ENCODE measurements at regions not wholly inside any gene's neighbourhood (a gene's known extent, or its start where the extent isn't known, plus 50 kb on each side); places are given as distances from the start of the nearest gene placed in this dataset.
"Not testable (repeated sequence)": the region's sequence is repeated elsewhere in the genome, so short reads cannot be mapped to it uniquely, and the experiment has no call there.

DNA sequence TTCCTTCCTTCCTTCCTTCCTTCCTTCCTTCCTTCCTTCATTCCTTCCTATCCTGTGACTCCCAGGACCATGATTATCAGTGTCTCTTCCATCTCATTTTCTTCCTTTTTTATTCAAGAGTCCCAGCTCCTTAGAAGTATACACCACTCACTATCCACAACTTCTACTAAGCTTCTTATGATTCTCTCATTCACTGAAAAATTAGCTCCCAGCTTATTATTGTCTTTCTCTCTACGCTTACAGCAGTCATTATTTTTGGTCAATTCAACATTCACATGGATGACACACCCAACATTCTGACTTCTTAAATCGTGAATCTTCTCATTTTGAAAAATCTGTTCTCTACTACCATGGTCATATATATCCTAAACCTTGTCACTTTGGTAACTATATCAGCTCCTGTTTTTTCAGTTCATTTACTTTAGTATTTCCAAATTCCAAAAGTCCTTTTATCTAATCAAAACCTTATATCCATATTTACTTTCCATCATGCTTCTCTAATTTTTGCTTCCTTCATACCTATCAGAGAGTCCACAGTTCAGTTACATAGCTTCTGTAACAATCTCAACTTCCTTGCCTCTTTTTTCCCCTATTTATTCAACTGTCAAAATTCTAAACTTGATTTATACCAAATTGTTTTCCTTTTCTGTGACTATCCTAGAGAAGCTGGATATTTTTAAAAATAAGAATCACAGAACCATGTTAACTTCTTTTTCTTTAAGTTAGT, 677.5 kb downstream of the RAPGEF2 start:
- H3K27me3 ChIP-seq: no peaks in the 10 kb centered on the region
- H3K36me3 ChIP-seq: no peaks in the 10 kb centered on the region
- H3K9me3 ChIP-seq: no peaks in the 10 kb centered on the region
- H3K27ac ChIP-seq: no peak overlapping the region
- intact Hi-C loops (cut with DNase I; ENCODE audit: low total_unique reads): no loop called here
- no peaks in the 10 kb centered on the region for H3K4me1 ChIP-seq
- DNase-seq: no peak
- in situ Hi-C loops (cut with MboI; ENCODE audit: low pct_ligation_motif_present in 1 of 4, low pct_unique_long_range_greater_than_20kb in 1 of 4, low sequenced_read_pairs in 3 of 4): no loop called here
- TF ChIP-seq POLR2AphosphoS5 (IDR thresholded peaks at IDR 0.05): no peak
- no peak for TF ChIP-seq EP300 (IDR thresholded peaks at IDR 0.05; ENCODE audit: low read depth)
- TF ChIP-seq, protein P1, sequence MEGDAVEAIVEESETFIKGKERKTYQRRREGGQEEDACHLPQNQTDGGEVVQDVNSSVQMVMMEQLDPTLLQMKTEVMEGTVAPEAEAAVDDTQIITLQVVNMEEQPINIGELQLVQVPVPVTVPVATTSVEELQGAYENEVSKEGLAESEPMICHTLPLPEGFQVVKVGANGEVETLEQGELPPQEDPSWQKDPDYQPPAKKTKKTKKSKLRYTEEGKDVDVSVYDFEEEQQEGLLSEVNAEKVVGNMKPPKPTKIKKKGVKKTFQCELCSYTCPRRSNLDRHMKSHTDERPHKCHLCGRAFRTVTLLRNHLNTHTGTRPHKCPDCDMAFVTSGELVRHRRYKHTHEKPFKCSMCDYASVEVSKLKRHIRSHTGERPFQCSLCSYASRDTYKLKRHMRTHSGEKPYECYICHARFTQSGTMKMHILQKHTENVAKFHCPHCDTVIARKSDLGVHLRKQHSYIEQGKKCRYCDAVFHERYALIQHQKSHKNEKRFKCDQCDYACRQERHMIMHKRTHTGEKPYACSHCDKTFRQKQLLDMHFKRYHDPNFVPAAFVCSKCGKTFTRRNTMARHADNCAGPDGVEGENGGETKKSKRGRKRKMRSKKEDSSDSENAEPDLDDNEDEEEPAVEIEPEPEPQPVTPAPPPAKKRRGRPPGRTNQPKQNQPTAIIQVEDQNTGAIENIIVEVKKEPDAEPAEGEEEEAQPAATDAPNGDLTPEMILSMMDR (IDR thresholded peaks at IDR 0.05): no peak
- no peak for TF ChIP-seq POLR2A (IDR thresholded peaks at IDR 0.05)
- 77 to 84% methylated on average over 2 of the region's 2 CpGs for WGBS, 2 donors (ENCODE audit: low coverage in 1 of 2)
- H3K4me3 ChIP-seq: no peak overlapping the region

DNA sequence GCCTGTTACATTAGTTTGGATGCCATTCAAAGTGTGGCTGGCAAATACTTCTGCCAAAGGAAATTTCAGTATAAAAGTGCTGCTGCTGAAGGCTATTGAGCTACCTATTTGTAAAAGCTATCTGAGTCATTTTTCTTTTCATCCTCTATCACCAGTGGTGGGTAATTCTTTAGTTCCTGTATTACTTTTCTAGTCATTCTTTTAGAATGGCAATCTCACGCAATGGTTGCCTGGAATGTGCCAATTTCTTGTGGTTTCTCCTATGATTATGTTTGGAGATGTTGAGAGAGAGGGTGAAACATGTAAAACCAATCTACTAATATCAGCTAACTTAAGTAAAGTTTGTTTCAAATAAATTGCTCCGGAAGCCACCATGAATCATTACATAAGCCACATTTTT, 685.0 kb downstream of the RAPGEF2 start:
- Histone ChIP-seq H3K36me3 (no peaks in the 10 kb centered on the region), H3K27me3 (no peaks in the 10 kb centered on the region), H3K4me1 (no peaks in the 10 kb centered on the region), H3K27ac (no peak overlapping the region), H3K4me3 (no peak overlapping the region), H3K9me3 (no peaks in the 10 kb centered on the region)
- in situ Hi-C loops (cut with MboI; ENCODE audit: low pct_ligation_motif_present in 1 of 4, low pct_unique_long_range_greater_than_20kb in 1 of 4, low sequenced_read_pairs in 3 of 4) (no loop called here), intact Hi-C loops (cut with DNase I; ENCODE audit: low total_unique reads) (no loop called here)
- DNase-seq: no peak
- WGBS, 2 donors (ENCODE audit: low coverage in 1 of 2): 87 to 95% methylated on average over 2 of the region's 2 CpGs
- no peak for TF ChIP-seq POLR2AphosphoS5 (IDR thresholded peaks at IDR 0.05)
- TF ChIP-seq POLR2A (IDR thresholded peaks at IDR 0.05): no peak
- no peak for TF ChIP-seq EP300 (IDR thresholded peaks at IDR 0.05; ENCODE audit: low read depth)
- TF ChIP-seq, protein P1 (IDR thresholded peaks at IDR 0.05): no peak

DNA sequence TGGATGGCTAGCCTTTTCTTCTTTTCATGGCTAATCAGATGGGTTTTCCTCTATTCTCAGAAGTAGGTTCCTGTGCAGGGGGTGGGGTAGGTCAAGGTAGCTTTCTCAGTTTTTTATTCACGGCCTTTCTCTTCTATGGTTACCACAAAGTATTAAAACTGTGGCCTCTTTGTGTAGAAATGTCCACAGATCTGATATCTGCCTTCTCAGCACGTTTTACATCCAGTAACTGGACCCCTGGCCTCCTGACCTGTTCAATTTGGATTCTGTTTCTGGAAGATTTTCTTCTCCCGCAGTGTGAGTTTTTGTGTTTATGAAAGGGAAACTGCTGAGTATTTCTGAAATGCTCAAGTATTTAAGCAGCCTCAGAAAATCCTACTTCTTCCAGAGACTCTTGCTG, 688.5 kb downstream of the RAPGEF2 start:
- in situ Hi-C loops (cut with MboI; ENCODE audit: low pct_ligation_motif_present in 1 of 4, low pct_unique_long_range_greater_than_20kb in 1 of 4, low sequenced_read_pairs in 3 of 4): no loop called here
- DNase-seq: no peak
- Histone ChIP-seq H3K27ac (no peak overlapping the region), H3K27me3 (no peaks in the 10 kb centered on the region), H3K36me3 (no peaks in the 10 kb centered on the region), H3K4me3 (no peak overlapping the region), H3K9me3 (no peaks in the 10 kb centered on the region), H3K4me1 (no peaks in the 10 kb centered on the region)
- intact Hi-C loops (cut with DNase I; ENCODE audit: low total_unique reads): no loop called here
- TF ChIP-seq POLR2A (IDR thresholded peaks at IDR 0.05) (no peak), POLR2AphosphoS5 (IDR thresholded peaks at IDR 0.05) (no peak), EP300 (IDR thresholded peaks at IDR 0.05; ENCODE audit: low read depth) (no peak)
- TF ChIP-seq, protein P1 (IDR thresholded peaks at IDR 0.05): no peak
- 28 to 44% methylated on average over 3 of the region's 3 CpGs for WGBS, 2 donors (ENCODE audit: low coverage in 1 of 2)

DNA sequence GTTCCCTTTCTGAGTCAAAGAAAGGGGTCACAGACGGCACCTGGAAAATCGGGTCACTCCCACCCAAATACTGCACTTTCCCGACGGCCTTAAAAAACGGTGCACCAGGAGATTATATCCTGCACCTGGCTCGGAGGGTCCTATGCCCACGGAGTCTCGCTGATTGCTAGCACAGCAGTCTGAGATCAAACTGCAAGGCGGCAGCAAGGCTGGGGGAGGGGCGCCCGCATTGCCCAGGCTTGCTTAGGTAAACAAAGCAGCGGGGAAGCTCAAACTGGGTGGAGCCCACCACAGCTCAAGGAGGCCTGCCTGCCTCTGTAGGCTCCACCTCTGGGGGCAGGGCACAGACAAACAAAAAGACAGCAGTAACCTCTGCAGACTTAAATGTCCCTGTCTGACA, 701.7 kb downstream of the RAPGEF2 start:
- H3K27ac ChIP-seq; H3K36me3 ChIP-seq; intact Hi-C loops (cut with DNase I; ENCODE audit: low total_unique reads); H3K4me3 ChIP-seq; DNase-seq; H3K4me1 ChIP-seq; H3K9me3 ChIP-seq; H3K27me3 ChIP-seq; in situ Hi-C loops (cut with MboI; ENCODE audit: low pct_ligation_motif_present in 1 of 4, low pct_unique_long_range_greater_than_20kb in 1 of 4, low sequenced_read_pairs in 3 of 4): not testable (repeated sequence)
- 88% methylated on average over 12 of the region's 12 CpGs; no CpG with 5 or more reads in 1 of the 2 donors for WGBS, 2 donors (ENCODE audit: low coverage in 1 of 2)

DNA sequence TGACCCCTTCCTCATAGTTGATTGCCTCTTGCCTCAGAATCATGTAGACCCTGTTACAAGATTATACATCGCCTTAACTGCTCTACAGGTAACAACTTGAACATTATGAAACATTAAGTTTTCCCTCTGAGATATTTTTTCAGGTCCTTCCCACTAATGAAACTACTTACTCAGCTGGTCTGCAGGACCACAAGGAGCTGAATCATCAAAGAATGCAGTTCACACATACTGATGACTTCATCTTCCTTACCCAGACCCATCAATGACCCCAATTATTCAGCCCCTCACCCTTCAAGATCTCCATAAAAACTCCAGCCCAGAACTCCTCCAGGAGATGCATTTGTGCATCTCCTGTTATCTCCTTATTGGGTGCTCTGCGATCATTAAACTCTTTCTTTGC, 720.9 kb downstream of the RAPGEF2 start:
- no peak overlapping the region for H3K4me3 ChIP-seq
- intact Hi-C loops (cut with DNase I; ENCODE audit: low total_unique reads): no loop called here
- no peaks in the 10 kb centered on the region for H3K4me1 ChIP-seq
- H3K9me3 ChIP-seq: no peaks in the 10 kb centered on the region
- WGBS, 2 donors (ENCODE audit: low coverage in 1 of 2): 61 to 82% methylated on average over 2 of the region's 2 CpGs
- in situ Hi-C loops (cut with MboI; ENCODE audit: low pct_ligation_motif_present in 1 of 4, low pct_unique_long_range_greater_than_20kb in 1 of 4, low sequenced_read_pairs in 3 of 4): no loop called here
- H3K27me3 ChIP-seq: no peaks in the 10 kb centered on the region
- H3K36me3 ChIP-seq: no peaks in the 10 kb centered on the region
- no peak overlapping the region for H3K27ac ChIP-seq
- no peak for DNase-seq
- no peak for TF ChIP-seq POLR2AphosphoS5 (IDR thresholded peaks at IDR 0.05)
- no peak for TF ChIP-seq POLR2A (IDR thresholded peaks at IDR 0.05)
- TF ChIP-seq, protein P1 (IDR thresholded peaks at IDR 0.05): no peak
- TF ChIP-seq EP300 (IDR thresholded peaks at IDR 0.05; ENCODE audit: low read depth): no peak
